H1 (cell line): ENCODE measurements at regions not wholly inside any gene's neighbourhood (a gene's known extent, or its start where the extent isn't known, plus 50 kb on each side); places are given as distances from the start of the nearest gene placed in this dataset.
A peak's percentile ranks its signal among the peaks of the same experiment; 100 is the strongest.

ENCODE experiments used
- CTCF ChIA-PET: fragments of 300-600 bp; sonication (Branson Sonifier 250); formaldehyde crosslinking; loops from one replicate; lab custom pipeline; 2021; ENCODE audit not compliant: partially characterized antibody; lab: Charles Lee
- POLR2A ChIA-PET: fragments of 300-600 bp; sonication (Branson Sonifier 250); formaldehyde crosslinking; loops from one replicate; lab custom pipeline; 2021; ENCODE audit warnings: inconsistent platforms; ENCODE audit not compliant: partially characterized antibody; lab: Charles Lee
- DNase-seq, 2 experiments: peaks; one replicate each; pipeline versions ENCODE4 v3.0.0 to v3.0.0-alpha.2; 2010 to 2022; ENCODE audit warnings: low spot score in 2 of 2, low read depth in 1 of 2, mixed read lengths in 1 of 2
- FAIRE-seq: peaks from 2 replicates; lab custom pipeline; 2011; peaks lifted over from hg19 to GRCh38; lab: Jason Lieb, UNC
- H2AFZ ChIP-seq: 2 replicates; pipeline ENCODE4 v1.8.1; 2012; ENCODE audit warnings: low read length, inconsistent platforms
- H2AK5ac ChIP-seq: 2 replicates; pipeline ENCODE4 v1.6.1; 2013; ENCODE audit warnings: low read depth, low read length
- H2BK120ac ChIP-seq: replicated peaks from 2 replicates; pipeline ENCODE3; 2013; ENCODE audit warnings: low read depth, low read length, inconsistent platforms
- H2BK12ac ChIP-seq: 2 replicates; pipeline ENCODE4 v1.6.1; 2013; ENCODE audit warnings: low read depth, low read length
- H2BK15ac ChIP-seq: 2 replicates; pipeline ENCODE4 v1.6.1; 2013; ENCODE audit warnings: low read length
- H2BK20ac ChIP-seq: 2 replicates; pipeline ENCODE4 v1.6.1; 2013; ENCODE audit warnings: low read length
- H2BK5ac ChIP-seq: 2 replicates; pipeline ENCODE4 v1.6.1; 2013; ENCODE audit warnings: low read depth, low read length
- H3K14ac ChIP-seq: 2 replicates; pipeline ENCODE4 v1.6.1; 2013; ENCODE audit warnings: inconsistent platforms; ENCODE audit not compliant: insufficient read length
- H3K18ac ChIP-seq: 2 replicates; pipeline ENCODE4 v1.6.1; 2013; ENCODE audit warnings: low read length; ENCODE audit errors: extremely low read depth
- H3K23ac ChIP-seq: 2 replicates; pipeline ENCODE4 v1.6.1; 2013; ENCODE audit warnings: inconsistent platforms; ENCODE audit not compliant: insufficient read length
- H3K23me2 ChIP-seq: 2 replicates; pipeline ENCODE4 v1.6.1; 2013; ENCODE audit warnings: low read depth, low read length
- H3K27ac ChIP-seq: 2 replicates; pipeline ENCODE4 v1.6.1; 2011; ENCODE audit warnings: low read depth, low read length, inconsistent platforms
- H3K27me3 ChIP-seq, 4 experiments: replicated peaks in 1 of 4; 1 replicate in 1 of 4; 2 replicates in 3 of 4; pipeline versions ENCODE4 v1.6.1 to v1.8.1; 2011 to 2013; ENCODE audit warnings: low read length in 3 of 4, mild to moderate bottlenecking in 3 of 4, inconsistent platforms in 2 of 4, mixed read lengths in 2 of 4, moderate library complexity in 1 of 4; ENCODE audit not compliant: control insufficient read depth in 3 of 4, insufficient read depth in 3 of 4; ENCODE audit errors: extremely low read depth in 1 of 4
- H3K36me3 ChIP-seq, 4 experiments: 2 replicates each; pipeline versions ENCODE4 v1.6.1 to v1.8.1; 2011 to 2013; ENCODE audit warnings: mild to moderate bottlenecking in 4 of 4, low read length in 3 of 4, moderate library complexity in 2 of 4, control low read depth in 1 of 4, inconsistent platforms in 1 of 4; ENCODE audit not compliant: insufficient read depth in 4 of 4, control insufficient read depth in 2 of 4
- H3K4ac ChIP-seq: replicated peaks from 2 replicates; pipeline ENCODE3; 2013; ENCODE audit warnings: low read length, low read depth, mixed read lengths, inconsistent platforms; ENCODE audit not compliant: insufficient read length
- H3K4me1 ChIP-seq, 4 experiments: replicated peaks in 1 of 4; 1 replicate in 1 of 4; 2 replicates in 3 of 4; pipeline versions ENCODE4 v1.6.1 to v1.8.1; 2011 to 2013; ENCODE audit warnings: low read length in 3 of 4, inconsistent platforms in 2 of 4, mixed read lengths in 1 of 4; ENCODE audit not compliant: insufficient read depth in 4 of 4, control insufficient read depth in 3 of 4
- H3K4me2 ChIP-seq, 2 experiments: 2 replicates each; pipeline versions ENCODE4 v1.6.1 to v1.8.1; 2011 to 2013; ENCODE audit warnings: low read depth in 2 of 2, low read length in 2 of 2, control low read depth in 1 of 2, inconsistent platforms in 1 of 2, mild to moderate bottlenecking in 1 of 2; ENCODE audit not compliant: insufficient read depth in 1 of 2
- H3K4me3 ChIP-seq, 4 experiments: fragments of 200-600, 300-600 bp in 1 of 4; sonication (generic), shearing (Covaris generic), sonication (Bioruptor Twin) in 1 of 4; 2 replicates each; pipeline versions ENCODE4 v1.5.1 to v1.8.1; 2011 to 2016; ENCODE audit warnings: low read length in 4 of 4, low read depth in 3 of 4, control low read depth in 2 of 4, inconsistent platforms in 2 of 4, mild to moderate bottlenecking in 2 of 4, mixed read lengths in 1 of 4, moderate library complexity in 1 of 4; ENCODE audit not compliant: insufficient read depth in 2 of 4; ENCODE audit errors: extremely low read depth in 1 of 4
- H3K56ac ChIP-seq: replicated peaks from 2 replicates; pipeline ENCODE3; 2013; ENCODE audit warnings: low read depth, mild to moderate bottlenecking, mixed read lengths, low read length, inconsistent platforms; ENCODE audit not compliant: insufficient read length
- H3K79me1 ChIP-seq: 2 replicates; pipeline ENCODE4 v1.6.1; 2013; ENCODE audit warnings: low read depth, low read length, control low read depth
- H3K79me2 ChIP-seq, 2 experiments: 2 replicates each; pipeline versions ENCODE4 v1.6.1 to v1.8.1; 2012 to 2013; ENCODE audit warnings: low read length in 2 of 2, mild to moderate bottlenecking in 2 of 2, inconsistent platforms in 1 of 2; ENCODE audit not compliant: insufficient read depth in 2 of 2, control insufficient read depth in 1 of 2
- H3K9ac ChIP-seq, 4 experiments: replicated peaks in 1 of 4; 1 replicate in 1 of 4; 2 replicates in 3 of 4; pipeline versions ENCODE4 v1.6.1 to v1.8.1; 2011 to 2013; ENCODE audit warnings: low read depth in 3 of 4, low read length in 3 of 4, control low read depth in 2 of 4, mild to moderate bottlenecking in 2 of 4, moderate library complexity in 2 of 4, inconsistent platforms in 1 of 4; ENCODE audit errors: extremely low read depth in 1 of 4
- H3K9me3 ChIP-seq, 2 experiments: 2 replicates each; pipeline versions ENCODE4 v1.6.1 to v1.8.1; 2012 to 2013; ENCODE audit warnings: mild to moderate bottlenecking in 2 of 2, moderate library complexity in 2 of 2, control low read depth in 1 of 2, inconsistent platforms in 1 of 2, low read depth in 1 of 2, low read length in 1 of 2, mixed read lengths in 1 of 2; ENCODE audit not compliant: insufficient read depth in 2 of 2
- H4K20me1 ChIP-seq, 2 experiments: replicated peaks in 1 of 2; 2 replicates each; pipeline versions ENCODE3 to v1.8.1; 2011 to 2013; ENCODE audit warnings: inconsistent platforms in 2 of 2, low read length in 2 of 2, mild to moderate bottlenecking in 1 of 2; ENCODE audit not compliant: insufficient read depth in 2 of 2, control insufficient read depth in 1 of 2
- H4K5ac ChIP-seq: 2 replicates; pipeline ENCODE4 v1.6.1; 2013; ENCODE audit warnings: low read length, low read depth, mixed read lengths, inconsistent platforms; ENCODE audit not compliant: insufficient read length
- H4K8ac ChIP-seq: 2 replicates; pipeline ENCODE4 v1.8.0; 2013; ENCODE audit warnings: mild to moderate bottlenecking, moderate library complexity, low read length, inconsistent platforms; ENCODE audit not compliant: insufficient read depth; ENCODE audit errors: extremely low read depth
- H4K91ac ChIP-seq: replicated peaks from 2 replicates; pipeline ENCODE3; 2013; ENCODE audit warnings: low read length, mixed read lengths, inconsistent platforms; ENCODE audit not compliant: insufficient read length
- E2F6 ChIP-seq: IDR thresholded peaks from 2 replicates; pipeline ENCODE4 v1.6.1; 2012; ENCODE audit warnings: inconsistent platforms
- EZH2 ChIP-seq: fragments of 200-600 bp; sonication (generic); IDR thresholded peaks from 2 replicates; pipeline ENCODE4 v1.7.1; 2012; ENCODE audit warnings: low read depth, mild to moderate bottlenecking, moderate library complexity, low read length, inconsistent platforms; ENCODE audit not compliant: severe bottlenecking
- FOSL1 ChIP-seq: IDR thresholded peaks from 2 replicates; pipeline ENCODE4 v1.6.1; 2011; ENCODE audit warnings: mild to moderate bottlenecking, low read depth, low read length, moderate library complexity; ENCODE audit not compliant: insufficient read depth
- KDM5A ChIP-seq: fragments of 200-600 bp; IDR thresholded peaks from 2 replicates; pipeline ENCODE4 v1.7.1; 2012; ENCODE audit warnings: mild to moderate bottlenecking, low read length, inconsistent platforms, mixed read lengths
- RBBP5 ChIP-seq: IDR thresholded peaks from 2 replicates; pipeline ENCODE4 v1.7.1; 2012; ENCODE audit warnings: low read depth, mild to moderate bottlenecking, inconsistent platforms, low read length, moderate library complexity, borderline replicate concordance
- SP2 ChIP-seq: IDR thresholded peaks from 2 replicates; pipeline ENCODE4 v1.6.1; 2012; ENCODE audit warnings: mild to moderate bottlenecking, low read length, inconsistent platforms
- TCF12 ChIP-seq: IDR thresholded peaks from 2 replicates; pipeline ENCODE4 v1.6.1; 2011; ENCODE audit warnings: low read depth, mild to moderate bottlenecking, low read length
- WGBS, 2 experiments: shearing (Covaris generic) in 1 of 2; methylation state at CpG; one replicate each; pipeline versions ENCODE4 v1.1.6 to v1.1.7; 2013 to 2015; ENCODE audit warnings: low lambda C conversion rate in 2 of 2, mixed read lengths in 2 of 2, inconsistent platforms in 1 of 2, low coverage in 1 of 2, missing lambda C conversion rate in 1 of 2; ENCODE audit not compliant: insufficient replicate concordance in 2 of 2, insufficient coverage in 1 of 2, insufficient read length in 1 of 2; ENCODE audit errors: extremely low coverage in 1 of 2, missing lambda C conversion rate in 1 of 2; 5-methylcytosine and 5-hydroxymethylcytosine counted together
- TF ChIP-seq, protein P1 (sequence below), 3 experiments: IDR thresholded peaks; 1 replicate in 2 of 3; 2 replicates in 1 of 3; pipeline versions ENCODE4 v1.5.1 to v1.6.1; 2011; ENCODE audit warnings: low read length in 3 of 3, mild to moderate bottlenecking in 3 of 3, inconsistent platforms in 2 of 3, low read depth in 1 of 3, moderate library complexity in 1 of 3; ENCODE audit not compliant: insufficient read depth in 1 of 3; ENCODE audit errors: control extremely low read depth in 1 of 3
- TF ChIP-seq, protein P2 (sequence below): IDR thresholded peaks from 2 replicates; pipeline ENCODE4 v1.6.1; 2012; ENCODE audit warnings: inconsistent platforms

DNA sequence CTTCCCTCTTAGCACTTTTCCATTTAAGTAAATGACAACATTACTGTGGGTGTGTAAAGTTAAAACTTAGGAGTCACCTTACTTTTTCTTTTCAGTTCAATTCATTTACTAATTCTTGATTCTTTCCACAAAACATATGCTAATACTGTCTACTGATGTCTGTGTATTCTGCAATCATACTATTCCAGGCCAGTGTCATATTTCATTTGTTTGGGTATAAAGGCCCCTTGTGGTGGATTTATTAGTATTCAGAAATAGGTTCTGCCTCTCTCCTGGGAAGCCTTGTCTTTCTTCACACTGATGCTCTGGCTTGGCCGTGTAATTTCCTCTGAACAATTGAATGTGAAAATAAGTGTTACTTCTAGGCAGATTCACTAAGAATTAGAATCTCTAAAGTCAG, 621.9 kb upstream of the SPRY2 start:
- H3K79me2 ChIP-seq = no peaks in the 10 kb centered on the region
- H3K23ac ChIP-seq = no peak overlapping the region
- no peak overlapping the region for H2BK120ac ChIP-seq
- H2AFZ ChIP-seq = no peak overlapping the region
- H3K14ac ChIP-seq = no peak overlapping the region
- CTCF ChIA-PET = no interaction called here
- H4K5ac ChIP-seq = no peak overlapping the region
- H3K23me2 ChIP-seq = no peaks in the 10 kb centered on the region; the same call in 1 of the 2 replicates
- no peak overlapping the region for H2BK5ac ChIP-seq
- TF ChIP-seq, protein P1, sequence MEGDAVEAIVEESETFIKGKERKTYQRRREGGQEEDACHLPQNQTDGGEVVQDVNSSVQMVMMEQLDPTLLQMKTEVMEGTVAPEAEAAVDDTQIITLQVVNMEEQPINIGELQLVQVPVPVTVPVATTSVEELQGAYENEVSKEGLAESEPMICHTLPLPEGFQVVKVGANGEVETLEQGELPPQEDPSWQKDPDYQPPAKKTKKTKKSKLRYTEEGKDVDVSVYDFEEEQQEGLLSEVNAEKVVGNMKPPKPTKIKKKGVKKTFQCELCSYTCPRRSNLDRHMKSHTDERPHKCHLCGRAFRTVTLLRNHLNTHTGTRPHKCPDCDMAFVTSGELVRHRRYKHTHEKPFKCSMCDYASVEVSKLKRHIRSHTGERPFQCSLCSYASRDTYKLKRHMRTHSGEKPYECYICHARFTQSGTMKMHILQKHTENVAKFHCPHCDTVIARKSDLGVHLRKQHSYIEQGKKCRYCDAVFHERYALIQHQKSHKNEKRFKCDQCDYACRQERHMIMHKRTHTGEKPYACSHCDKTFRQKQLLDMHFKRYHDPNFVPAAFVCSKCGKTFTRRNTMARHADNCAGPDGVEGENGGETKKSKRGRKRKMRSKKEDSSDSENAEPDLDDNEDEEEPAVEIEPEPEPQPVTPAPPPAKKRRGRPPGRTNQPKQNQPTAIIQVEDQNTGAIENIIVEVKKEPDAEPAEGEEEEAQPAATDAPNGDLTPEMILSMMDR (IDR thresholded peaks at IDR 0.05; ENCODE audit: control extremely low read depth in 1 of 3, insufficient read depth in 1 of 3, low read depth in 1 of 3, low read length in 3 of 3) = no peak
- TF ChIP-seq KDM5A = no peak
- TF ChIP-seq RBBP5 = no peak
- TF ChIP-seq, protein P2, sequence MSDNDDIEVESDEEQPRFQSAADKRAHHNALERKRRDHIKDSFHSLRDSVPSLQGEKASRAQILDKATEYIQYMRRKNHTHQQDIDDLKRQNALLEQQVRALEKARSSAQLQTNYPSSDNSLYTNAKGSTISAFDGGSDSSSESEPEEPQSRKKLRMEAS = no peak
- TF ChIP-seq TCF12 = no peak
- no peak for TF ChIP-seq SP2
- no peak for TF ChIP-seq FOSL1
- TF ChIP-seq EZH2 = no peak
- no peak for TF ChIP-seq E2F6
- H3K18ac ChIP-seq = no peak overlapping the region
- DNase-seq = no peak
- no peaks in the 10 kb centered on the region for H3K27me3 ChIP-seq
- H3K27ac ChIP-seq = no peak overlapping the region
- no peaks in the 10 kb centered on the region for H4K20me1 ChIP-seq
- peaks cover 0 to 3% (median 0%) of the 10 kb centered on the region in 4 experiments; a peak in 2 of 7 replicates for H3K4me1 ChIP-seq
- H2BK20ac ChIP-seq = no peak overlapping the region
- no peak overlapping the region for H2BK12ac ChIP-seq
- no peak overlapping the region for H3K4ac ChIP-seq
- 43% methylated on average over 1 of the region's 1 CpG; no CpG with 5 or more reads in 1 of the 2 experiments for WGBS, 2 experiments
- no peaks in the 10 kb centered on the region for H3K79me1 ChIP-seq
- no peak for FAIRE-seq
- H2AK5ac ChIP-seq = no peak overlapping the region
- H3K56ac ChIP-seq = no peak overlapping the region
- no peaks in the 10 kb centered on the region for H3K36me3 ChIP-seq
- no peaks in the 10 kb centered on the region for H3K9me3 ChIP-seq
- H4K91ac ChIP-seq = no peak overlapping the region
- no peak overlapping the region for H2BK15ac ChIP-seq
- peak overlapping the region in 1 of 2 experiments; percentile 25; a peak in 2 of 4 replicates for H3K4me2 ChIP-seq
- POLR2A ChIA-PET = no interaction called here
- H3K4me3 ChIP-seq = 0 out of 8 replicates have a peak overlapping the region, but pooled peaks of 1 of the 4 experiments have one; percentile 8
- H3K9ac ChIP-seq = no peak overlapping the region
- H4K8ac ChIP-seq = no peak overlapping the region
